OCI-LY7 (cell line): ENCODE measurements at regions not wholly inside any gene's neighbourhood (a gene's known extent, or its start where the extent isn't known, plus 50 kb on each side); places are given as distances from the start of the nearest gene placed in this dataset.

Source experiments
- BruUV-seq: library from RNA; stranded (reverse); fragments of 400-500 nt; replicated peaks from 2 replicates; lab custom pipeline; 2021; lab: Mats Ljungman, UMichigan
- CTCF ChIA-PET: fragments of 300-600 bp; sonication (Branson Sonifier 250); formaldehyde crosslinking; loops from one replicate; lab custom pipeline; 2022; ENCODE audit warnings: antibody characterized with exemption; ENCODE audit not compliant: unreplicated experiment; lab: Charles Lee
- POLR2A ChIA-PET: fragments of 300-600 bp; sonication (Branson Sonifier 250); formaldehyde crosslinking; loops from one replicate; lab custom pipeline; 2022; ENCODE audit warnings: antibody characterized with exemption; lab: Charles Lee
- DNase-seq: peaks from one replicate; pipeline ENCODE4 v3.0.0-alpha.2; 2015; ENCODE audit warnings: low spot score
- H2AFZ ChIP-seq: fragments of 200-600 bp; sonication (generic), shearing (Covaris generic); 2 replicates; pipeline ENCODE4 v1.6.1; 2014; ENCODE audit warnings: mild to moderate bottlenecking, antibody characterized with exemption, low read length, moderate library complexity
- H3K27ac ChIP-seq: fragments of 200-600 bp; sonication (generic); 2 replicates; pipeline ENCODE4 v1.5.1; 2014; ENCODE audit warnings: mixed run types, low read depth, mild to moderate bottlenecking, moderate library complexity, low read length, inconsistent platforms; ENCODE audit not compliant: poor library complexity, severe bottlenecking
- H3K36me3 ChIP-seq: fragments of 200-600 bp; sonication (generic); 2 replicates; pipeline ENCODE4 v1.6.1; 2014; ENCODE audit warnings: mild to moderate bottlenecking, antibody characterized with exemption, low read length, moderate library complexity, mixed read lengths; ENCODE audit not compliant: insufficient read depth
- H3K4me1 ChIP-seq: fragments of 200-600 bp; sonication (generic); 2 replicates; pipeline ENCODE4 v1.5.1; 2014; ENCODE audit warnings: mild to moderate bottlenecking, low read length; ENCODE audit not compliant: insufficient read depth, poor library complexity, severe bottlenecking
- H3K4me2 ChIP-seq: fragments of 200-600 bp; sonication (generic); 2 replicates; pipeline ENCODE4 v1.6.1; 2014; ENCODE audit warnings: mild to moderate bottlenecking, low read length
- H3K4me3 ChIP-seq: fragments of 200-600 bp; sonication (generic); 2 replicates; pipeline ENCODE4 v1.5.1; 2014; ENCODE audit warnings: mild to moderate bottlenecking, low read depth, low read length; ENCODE audit not compliant: poor library complexity, severe bottlenecking
- H3K79me2 ChIP-seq: fragments of 200-600 bp; sonication (generic); 2 replicates; pipeline ENCODE4 v1.6.1; 2016; ENCODE audit warnings: low read depth, mild to moderate bottlenecking, low read length, moderate library complexity, mixed read lengths; ENCODE audit not compliant: insufficient read depth
- H3K9me2 ChIP-seq: fragments of 200-600 bp; sonication (generic); 2 replicates; pipeline ENCODE4 v1.6.1; 2016; ENCODE audit warnings: mild to moderate bottlenecking, low read length, mixed read lengths; ENCODE audit not compliant: insufficient read depth
- H3K9me3 ChIP-seq: fragments of 200-600 bp; sonication (generic); 2 replicates; pipeline ENCODE4 v1.6.1; 2014; ENCODE audit warnings: mild to moderate bottlenecking, mixed run types, low read length, mixed read lengths
- H4K20me1 ChIP-seq: fragments of 200-600 bp; sonication (generic); 2 replicates; pipeline ENCODE4 v1.6.1; 2014; ENCODE audit warnings: mild to moderate bottlenecking, antibody characterized with exemption, low read length, moderate library complexity, mixed read lengths; ENCODE audit not compliant: insufficient read depth
- EZH2phosphoT487 ChIP-seq: fragments of 200-600 bp; sonication (generic); IDR thresholded peaks from 2 replicates; pipeline ENCODE4 v1.6.1; 2018; ENCODE audit warnings: low read depth, borderline replicate concordance, mild to moderate bottlenecking, mixed run types, antibody characterized with exemption, low read length, moderate library complexity, mixed read lengths
- intact Hi-C: fragments of 100-400 bp; cut with micrococcal nuclease; formaldehyde crosslinking; loops from one replicate; pipeline ENCODE4 v1.10.0; 2022; ENCODE audit not compliant: unreplicated experiment
- TF ChIP-seq, protein P1 (sequence below): fragments of 200-600 bp; sonication (generic); conservative IDR thresholded peaks from 2 replicates; pipeline ENCODE4 v1.5.1; 2014; ENCODE audit warnings: mild to moderate bottlenecking, antibody characterized with exemption, low read length, moderate library complexity, mixed read lengths

DNA sequence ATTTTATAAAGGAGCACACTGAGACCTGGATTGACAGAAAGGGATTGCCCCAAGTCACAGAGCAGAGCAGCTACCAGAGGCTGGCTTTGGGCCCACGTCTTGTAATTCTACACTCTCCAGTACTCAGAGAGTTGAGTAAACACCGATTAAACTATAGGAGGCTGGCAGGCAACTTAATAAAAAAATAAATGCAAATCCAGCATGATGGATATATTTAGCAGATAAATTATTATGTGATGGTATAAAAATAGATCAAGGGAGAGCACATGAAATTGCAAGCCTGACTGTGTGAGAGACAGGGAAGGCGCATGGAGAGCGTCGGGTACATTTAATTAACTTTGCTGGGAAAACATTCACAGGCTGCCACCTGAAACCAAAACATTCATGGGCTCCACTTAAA lies 87.7 kb upstream of the CCL2 start:
- H3K9me2 ChIP-seq, result no peaks in the 10 kb centered on the region
- H3K4me3 ChIP-seq, result no peak overlapping the region
- intact Hi-C loops, result no loop called here
- H3K9me3 ChIP-seq, result no peaks in the 10 kb centered on the region
- no peak for DNase-seq
- H3K4me1 ChIP-seq, result no peaks in the 10 kb centered on the region
- H2AFZ ChIP-seq, result no peak overlapping the region
- CTCF ChIA-PET, result no interaction called here
- TF ChIP-seq EZH2phosphoT487, result no peak
- no peak overlapping the region for H3K27ac ChIP-seq
- H4K20me1 ChIP-seq, result no peaks in the 10 kb centered on the region
- no peaks in the 10 kb centered on the region for H3K79me2 ChIP-seq
- no peak overlapping the region for H3K4me2 ChIP-seq
- no peaks in the 10 kb centered on the region for H3K36me3 ChIP-seq
- POLR2A ChIA-PET, result interaction anchor here (0.5 to 0.7 kb wide), 2 partner anchors 194 to 714 kb away, joined by 3 to 6 read pairs; no protein-coding TSS in a partner anchor
- BruUV-seq, result no TSS peak

DNA sequence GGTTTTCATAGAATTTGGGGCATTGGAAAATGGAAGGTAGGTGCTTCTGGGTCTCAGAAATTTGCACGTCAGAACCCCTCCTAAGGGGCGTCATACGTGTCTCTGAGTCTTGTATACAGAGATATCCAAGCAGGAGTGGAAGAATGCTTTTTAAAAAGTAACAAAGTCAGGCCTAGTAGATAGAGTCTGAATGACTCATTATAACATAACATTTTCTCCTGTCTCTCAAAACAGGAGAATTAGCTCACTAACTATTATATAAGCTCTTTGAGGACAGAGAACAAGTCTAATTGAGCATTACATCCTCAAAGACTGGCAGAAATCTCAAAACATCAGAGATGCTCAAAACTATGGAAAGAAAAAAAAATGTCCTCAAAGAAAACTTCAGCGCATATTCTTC lies 86.1 kb upstream of the CCL2 start:
- DNase-seq, result no peak
- BruUV-seq, result no TSS peak
- Histone ChIP-seq H3K27ac (no peak overlapping the region), H3K79me2 (no peaks in the 10 kb centered on the region), H3K4me1 (no peaks in the 10 kb centered on the region), H4K20me1 (no peaks in the 10 kb centered on the region), H3K9me3 (no peaks in the 10 kb centered on the region), H2AFZ (no peak overlapping the region), H3K36me3 (no peaks in the 10 kb centered on the region), H3K4me3 (no peak overlapping the region), H3K9me2 (no peaks in the 10 kb centered on the region), H3K4me2 (no peak overlapping the region)
- ChIA-PET POLR2A (no interaction called here), CTCF (no interaction called here)
- intact Hi-C loops, result no loop called here
- TF ChIP-seq, protein P1, sequence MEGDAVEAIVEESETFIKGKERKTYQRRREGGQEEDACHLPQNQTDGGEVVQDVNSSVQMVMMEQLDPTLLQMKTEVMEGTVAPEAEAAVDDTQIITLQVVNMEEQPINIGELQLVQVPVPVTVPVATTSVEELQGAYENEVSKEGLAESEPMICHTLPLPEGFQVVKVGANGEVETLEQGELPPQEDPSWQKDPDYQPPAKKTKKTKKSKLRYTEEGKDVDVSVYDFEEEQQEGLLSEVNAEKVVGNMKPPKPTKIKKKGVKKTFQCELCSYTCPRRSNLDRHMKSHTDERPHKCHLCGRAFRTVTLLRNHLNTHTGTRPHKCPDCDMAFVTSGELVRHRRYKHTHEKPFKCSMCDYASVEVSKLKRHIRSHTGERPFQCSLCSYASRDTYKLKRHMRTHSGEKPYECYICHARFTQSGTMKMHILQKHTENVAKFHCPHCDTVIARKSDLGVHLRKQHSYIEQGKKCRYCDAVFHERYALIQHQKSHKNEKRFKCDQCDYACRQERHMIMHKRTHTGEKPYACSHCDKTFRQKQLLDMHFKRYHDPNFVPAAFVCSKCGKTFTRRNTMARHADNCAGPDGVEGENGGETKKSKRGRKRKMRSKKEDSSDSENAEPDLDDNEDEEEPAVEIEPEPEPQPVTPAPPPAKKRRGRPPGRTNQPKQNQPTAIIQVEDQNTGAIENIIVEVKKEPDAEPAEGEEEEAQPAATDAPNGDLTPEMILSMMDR, result no peak
- TF ChIP-seq EZH2phosphoT487, result no peak

DNA sequence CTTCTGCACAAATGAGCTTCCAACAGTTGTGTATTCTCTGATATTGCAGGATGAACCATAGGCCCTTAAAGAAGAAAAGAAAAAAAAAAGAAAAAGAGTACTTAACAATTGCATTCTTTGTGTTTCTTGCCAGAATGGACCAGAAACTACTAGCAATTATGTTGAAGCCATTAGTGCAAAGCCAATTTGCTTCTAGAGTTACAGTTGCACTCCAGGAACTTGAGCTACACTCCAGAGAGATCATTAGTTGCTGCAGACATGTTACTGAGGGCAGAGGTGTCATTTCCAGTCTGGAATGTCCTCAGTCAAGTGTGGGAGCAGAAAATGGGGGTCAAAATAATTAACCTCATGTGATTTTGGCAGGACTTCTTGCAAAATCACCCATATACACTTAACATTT lies 85.6 kb upstream of the CCL2 start:
- ChIA-PET POLR2A (no interaction called here), CTCF (no interaction called here)
- no peaks in the 10 kb centered on the region for H3K79me2 ChIP-seq
- no peak overlapping the region for H3K4me3 ChIP-seq
- no peak for DNase-seq
- TF ChIP-seq EZH2phosphoT487, result no peak
- TF ChIP-seq, protein P1, result no peak
- no peak overlapping the region for H2AFZ ChIP-seq
- no peaks in the 10 kb centered on the region for H3K36me3 ChIP-seq
- H4K20me1 ChIP-seq, result no peaks in the 10 kb centered on the region
- H3K4me1 ChIP-seq, result no peaks in the 10 kb centered on the region
- no peak overlapping the region for H3K4me2 ChIP-seq
- H3K27ac ChIP-seq, result no peak overlapping the region
- intact Hi-C loops, result no loop called here
- H3K9me2 ChIP-seq, result no peaks in the 10 kb centered on the region
- BruUV-seq, result no TSS peak
- no peaks in the 10 kb centered on the region for H3K9me3 ChIP-seq
